HUES48 (cell line): ENCODE measurements at regions not wholly inside any gene's neighbourhood (a gene's known extent, or its start where the extent isn't known, plus 50 kb on each side); places are given as distances from the start of the nearest gene placed in this dataset.

ENCODE experiments used
- H3K27ac ChIP-seq: one replicate; pipeline ENCODE4 v1.7.0; 2013; ENCODE audit warnings: low read depth, low read length, inconsistent platforms
- H3K27me3 ChIP-seq: 2 replicates; pipeline ENCODE4 v1.6.1; 2013; ENCODE audit warnings: mild to moderate bottlenecking, low read length; ENCODE audit not compliant: control insufficient read depth, insufficient read depth
- H3K36me3 ChIP-seq: 2 replicates; pipeline ENCODE4 v1.6.1; 2013; ENCODE audit warnings: low read length; ENCODE audit not compliant: control insufficient read depth, insufficient read depth
- H3K4me1 ChIP-seq: 2 replicates; pipeline ENCODE4 v1.6.1; 2013; ENCODE audit warnings: mild to moderate bottlenecking, low read length; ENCODE audit not compliant: control insufficient read depth, insufficient read depth
- H3K4me3 ChIP-seq: 2 replicates; pipeline ENCODE4 v1.5.1; 2013; ENCODE audit warnings: mild to moderate bottlenecking, low read depth, low read length
- H3K9ac ChIP-seq: 2 replicates; pipeline ENCODE4 v1.6.1; 2013; ENCODE audit warnings: mild to moderate bottlenecking, low read depth, low read length, moderate library complexity
- H3K9me3 ChIP-seq: 2 replicates; pipeline ENCODE4 v1.6.1; 2013; ENCODE audit warnings: low read length; ENCODE audit not compliant: control insufficient read depth, insufficient read depth

DNA sequence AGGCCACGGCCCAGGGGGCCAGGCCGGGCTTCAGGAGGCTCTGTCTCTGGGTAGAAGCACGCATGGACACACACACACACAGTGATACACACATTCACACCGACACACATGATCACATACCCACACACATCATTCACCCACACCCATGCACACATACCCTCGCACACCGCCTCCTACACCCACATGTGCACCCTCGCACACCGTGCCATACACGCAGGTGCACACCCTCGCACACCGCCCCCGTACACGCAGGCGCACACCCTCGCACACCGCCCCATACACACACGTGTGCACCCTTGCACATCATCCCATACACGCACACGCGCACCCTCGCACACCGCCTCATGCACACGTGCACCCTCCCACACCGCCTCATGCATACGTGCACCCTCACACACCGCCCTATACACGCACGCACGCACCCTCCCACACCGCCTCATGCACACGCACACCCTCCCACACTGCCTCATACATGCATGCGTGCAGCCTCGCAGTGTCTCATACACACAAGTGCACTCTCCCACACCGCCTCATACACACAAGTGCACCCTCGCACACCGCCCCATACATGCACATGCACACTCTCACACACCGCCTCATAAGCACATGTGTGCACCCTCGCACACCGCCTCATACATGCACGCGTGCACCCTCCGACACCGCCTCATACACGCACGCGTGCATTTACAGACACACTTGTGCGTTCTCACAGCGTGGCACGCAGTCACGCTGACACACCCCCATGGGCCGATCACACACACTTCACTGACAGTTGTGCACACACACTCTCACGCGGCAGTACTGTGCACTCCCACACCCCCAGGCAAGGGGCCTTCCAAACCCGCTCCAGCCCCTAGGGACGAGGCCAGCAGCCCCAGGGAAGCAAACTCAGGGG is 128.1 kb downstream of the SIK1 start:
- Histone ChIP-seq H3K27ac (no peak overlapping the region), H3K27me3 (no peaks in the 10 kb centered on the region), H3K9me3 (no peaks in the 10 kb centered on the region), H3K4me3 (no peak overlapping the region), H3K36me3 (no peaks in the 10 kb centered on the region), H3K9ac (no peak overlapping the region), H3K4me1 (no peaks in the 10 kb centered on the region)

GRCh38 chr21:43297989-43298388 is 128.9 kb downstream of the SIK1 start:
- Histone ChIP-seq H3K9ac (no peak overlapping the region), H3K4me1 (no peaks in the 10 kb centered on the region), H3K27me3 (no peaks in the 10 kb centered on the region), H3K27ac (no peak overlapping the region), H3K36me3 (no peaks in the 10 kb centered on the region), H3K9me3 (no peaks in the 10 kb centered on the region), H3K4me3 (no peak overlapping the region)

- H3K4me3 ChIP-seq = no peak overlapping the region
- no peaks in the 10 kb centered on the region for H3K4me1 ChIP-seq
- no peaks in the 10 kb centered on the region for H3K27me3 ChIP-seq
- H3K27ac ChIP-seq = no peak overlapping the region
- no peaks in the 10 kb centered on the region for H3K9me3 ChIP-seq
- H3K36me3 ChIP-seq = no peaks in the 10 kb centered on the region
- no peak overlapping the region for H3K9ac ChIP-seq
Observed at GRCh38 chr21:43297391-43297981, 128.7 kb downstream of the CRYAA start.

- Histone ChIP-seq H3K27me3 (no peaks in the 10 kb centered on the region), H3K36me3 (no peaks in the 10 kb centered on the region), H3K4me1 (no peaks in the 10 kb centered on the region), H3K9me3 (no peaks in the 10 kb centered on the region), H3K27ac (no peak overlapping the region), H3K4me3 (no peak overlapping the region), H3K9ac (no peak overlapping the region)
Observed at GRCh38 chr21:43295066-43295958, 126.5 kb downstream of the CRYAA start.

- H3K36me3 ChIP-seq = no peaks in the 10 kb centered on the region
- no peaks in the 10 kb centered on the region for H3K4me1 ChIP-seq
- no peak overlapping the region for H3K27ac ChIP-seq
- H3K9me3 ChIP-seq = no peaks in the 10 kb centered on the region
- H3K4me3 ChIP-seq = no peak overlapping the region
- H3K9ac ChIP-seq = no peak overlapping the region
- H3K27me3 ChIP-seq = no peaks in the 10 kb centered on the region
Observed at GRCh38 chr21:43294194-43294902, 125.5 kb downstream of the CRYAA start.

GRCh38 chr21:43292866-43293142 is 124.0 kb downstream of the CRYAA start:
- no peak overlapping the region for H3K27ac ChIP-seq
- no peaks in the 10 kb centered on the region for H3K36me3 ChIP-seq
- no peaks in the 10 kb centered on the region for H3K4me1 ChIP-seq
- H3K9me3 ChIP-seq = no peaks in the 10 kb centered on the region
- no peaks in the 10 kb centered on the region for H3K27me3 ChIP-seq
- H3K9ac ChIP-seq = no peak overlapping the region
- H3K4me3 ChIP-seq = no peak overlapping the region

DNA sequence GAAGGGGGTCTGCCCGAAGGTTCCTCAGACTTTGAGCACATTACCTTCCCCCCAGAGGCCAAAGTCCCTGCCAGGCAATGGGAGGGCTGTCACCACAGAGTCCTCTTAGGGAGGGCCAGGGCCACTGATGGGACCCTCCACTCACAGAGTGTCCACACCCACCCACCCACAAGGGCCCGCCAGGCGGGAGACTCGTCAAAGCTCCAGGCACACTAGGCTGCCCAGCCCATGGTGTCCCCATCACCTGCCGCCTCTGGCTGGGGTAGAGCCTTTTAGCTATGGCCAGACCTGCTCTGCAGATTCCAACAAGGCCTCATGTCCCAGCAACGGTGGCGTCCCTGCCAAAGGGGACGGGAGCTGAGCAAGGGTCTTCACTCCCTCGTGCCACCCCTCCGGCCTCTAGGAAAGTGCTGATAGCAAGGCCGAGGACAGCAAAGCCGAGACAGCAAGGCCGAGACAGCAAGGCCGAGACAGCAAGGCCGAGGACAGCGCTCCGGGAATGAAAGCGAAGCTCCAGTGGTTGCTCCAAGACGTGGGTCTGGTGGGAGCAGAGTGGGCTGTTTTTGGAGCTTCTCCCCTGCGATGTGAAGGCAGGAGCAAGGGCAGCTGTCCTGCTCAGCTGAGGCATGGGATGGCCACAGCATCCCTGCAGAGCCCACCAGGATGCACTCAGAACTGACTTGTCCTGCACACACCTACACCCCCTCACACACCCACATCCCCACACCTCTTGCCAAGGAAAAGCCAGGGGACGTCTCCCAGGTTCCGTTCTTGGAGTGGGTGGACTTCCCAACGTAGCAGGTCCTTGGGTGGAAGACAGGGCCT is 123.4 kb downstream of the CRYAA start:
- Histone ChIP-seq H3K4me1 (no peaks in the 10 kb centered on the region), H3K9ac (no peak overlapping the region), H3K27ac (no peak overlapping the region), H3K4me3 (no peak overlapping the region), H3K27me3 (no peaks in the 10 kb centered on the region), H3K9me3 (no peaks in the 10 kb centered on the region), H3K36me3 (no peaks in the 10 kb centered on the region)

- no peak overlapping the region for H3K27ac ChIP-seq
- no peak overlapping the region for H3K4me3 ChIP-seq
Observed at GRCh38 chr21:43291347-43291950, 122.6 kb downstream of the CRYAA start.

DNA sequence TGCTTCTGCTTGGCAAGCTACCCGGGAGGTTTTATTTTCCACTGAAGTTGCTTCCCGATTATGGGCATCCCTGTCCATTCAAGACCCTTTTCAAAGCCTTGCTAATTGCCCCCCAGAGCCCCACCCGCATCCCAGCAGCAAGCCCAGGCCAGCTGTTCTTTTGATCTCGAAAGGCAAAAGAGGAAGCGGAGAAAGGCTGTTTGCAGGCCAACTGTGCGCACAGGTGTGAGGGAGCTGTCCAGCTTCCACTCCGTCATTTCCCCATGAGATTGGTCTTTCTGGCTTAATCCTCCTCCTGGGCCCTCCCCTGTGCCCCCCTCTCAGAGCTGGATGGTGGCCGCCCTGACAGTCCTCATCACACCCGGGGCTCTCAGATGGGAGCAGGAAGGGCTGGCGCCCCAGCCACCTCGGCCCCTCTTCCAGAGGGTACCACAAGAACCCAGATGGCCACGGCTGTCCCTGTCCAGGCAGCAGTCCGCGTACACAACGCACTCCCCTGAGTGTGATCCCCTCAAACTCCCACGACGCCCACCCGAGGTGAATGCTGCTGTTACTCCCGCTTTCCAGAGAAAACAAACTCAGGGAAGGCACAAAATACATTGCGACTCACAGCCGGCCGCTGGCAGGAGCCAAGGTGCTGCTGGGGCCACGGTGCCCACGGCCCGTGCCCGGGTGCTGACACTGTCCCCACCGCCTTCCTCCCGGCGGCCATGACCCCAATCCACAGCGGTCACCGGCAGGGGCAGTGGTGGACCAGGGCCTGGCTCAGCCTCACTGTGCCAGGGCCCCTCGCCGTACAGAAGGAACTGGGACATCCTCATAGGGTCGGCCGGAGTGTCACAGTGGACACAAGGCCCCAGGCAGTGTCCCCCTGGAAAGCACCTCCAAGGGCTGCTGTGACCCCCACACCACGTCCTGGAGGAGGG is 121.9 kb downstream of the CRYAA start:
- Histone ChIP-seq H3K9me3 (no peaks in the 10 kb centered on the region), H3K4me1 (no peaks in the 10 kb centered on the region), H3K27me3 (no peaks in the 10 kb centered on the region), H3K36me3 (no peaks in the 10 kb centered on the region), H3K4me3 (no peak overlapping the region), H3K9ac (no peak overlapping the region), H3K27ac (no peak overlapping the region)

More at GRCh38 chr21:43291347-43291950, 122.6 kb downstream of the CRYAA start:
- Histone ChIP-seq H3K4me1 (no peaks in the 10 kb centered on the region), H3K9ac (no peak overlapping the region), H3K36me3 (no peaks in the 10 kb centered on the region), H3K9me3 (no peaks in the 10 kb centered on the region), H3K27me3 (no peaks in the 10 kb centered on the region)
